Right lung (tissue), 2 donors: ENCODE measurements at regions not wholly inside any gene's neighbourhood (a gene's known extent, or its start where the extent isn't known, plus 50 kb on each side); places are given as distances from the start of the nearest gene placed in this dataset.
"Not testable (repeated sequence)": the region's sequence is repeated elsewhere in the genome, so short reads cannot be mapped to it uniquely, and the experiment has no call there.

Experiments
- DNase-seq, 2 donors: peaks; one replicate each; pipeline ENCODE4 v3.0.0-alpha.2; 2013

DNA sequence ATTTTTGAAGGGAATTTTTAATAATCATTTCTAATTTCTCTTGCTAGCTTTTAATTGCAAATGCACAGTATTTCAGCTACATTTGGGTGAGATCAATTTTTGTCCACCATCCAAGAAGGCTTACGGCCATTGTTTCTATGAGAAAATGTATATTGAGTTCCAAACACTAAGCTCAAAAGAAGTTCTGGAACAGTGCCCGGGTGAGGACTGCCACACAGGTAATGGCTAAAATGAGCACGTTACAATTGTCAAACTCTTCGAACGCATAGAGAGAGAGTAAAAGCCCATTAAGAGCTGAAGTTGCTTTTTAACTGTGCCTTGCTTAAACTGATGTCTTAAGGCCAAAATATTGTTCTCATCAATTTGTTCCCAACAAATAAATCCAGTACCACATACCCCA, 755.0 kb downstream of the DIAPH3 start:
- DNase-seq: no peak

DNA sequence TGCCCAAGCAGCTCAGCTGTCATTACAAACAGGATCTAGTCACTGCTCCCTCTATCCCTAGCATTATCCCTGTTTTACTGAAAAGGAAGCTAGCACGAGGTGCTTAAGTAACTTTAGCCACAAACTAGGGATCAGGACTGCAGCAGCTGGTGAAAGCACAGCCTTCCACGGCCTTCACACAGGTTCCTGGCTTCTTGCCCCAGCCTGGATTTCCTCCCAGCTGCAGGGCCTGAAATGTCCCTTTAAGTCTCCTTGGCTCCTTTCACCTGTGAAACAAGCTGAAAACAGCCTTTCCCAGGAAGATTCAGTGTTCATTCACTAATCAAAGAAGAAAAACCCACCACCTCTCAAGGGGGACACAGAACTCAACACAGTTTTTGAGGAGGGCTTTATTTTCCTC, 754.5 kb downstream of the DIAPH3 start:
- DNase-seq: peak in 1 of 2 donors; percentile 14

DNA sequence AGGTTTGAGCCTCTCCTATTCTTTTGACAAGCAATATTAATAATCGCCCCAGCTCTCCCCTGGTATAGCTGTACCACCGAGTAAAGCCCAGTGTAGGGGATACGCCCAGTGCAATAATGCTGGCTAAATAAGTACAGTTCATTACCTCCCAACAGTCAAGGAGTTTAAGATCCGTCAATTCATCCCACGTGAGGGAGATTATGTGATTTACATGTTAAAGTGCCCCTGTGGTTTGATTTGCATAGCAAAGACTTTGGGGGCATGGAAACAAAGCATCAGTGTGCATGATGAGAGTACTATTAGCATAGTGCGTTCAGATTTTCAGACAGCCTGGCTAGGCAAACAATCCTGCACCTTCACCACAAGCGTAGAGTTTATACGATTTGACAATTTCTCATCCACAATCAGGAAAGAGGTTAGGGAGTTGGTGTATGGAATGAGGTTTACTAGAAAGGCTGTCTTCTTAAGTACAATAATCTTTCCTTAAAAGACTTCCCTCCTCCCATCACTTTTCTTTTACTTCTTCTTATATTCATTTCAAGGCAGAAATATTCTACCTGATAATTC, 754.0 kb downstream of the DIAPH3 start:
- no peak for DNase-seq

DNA sequence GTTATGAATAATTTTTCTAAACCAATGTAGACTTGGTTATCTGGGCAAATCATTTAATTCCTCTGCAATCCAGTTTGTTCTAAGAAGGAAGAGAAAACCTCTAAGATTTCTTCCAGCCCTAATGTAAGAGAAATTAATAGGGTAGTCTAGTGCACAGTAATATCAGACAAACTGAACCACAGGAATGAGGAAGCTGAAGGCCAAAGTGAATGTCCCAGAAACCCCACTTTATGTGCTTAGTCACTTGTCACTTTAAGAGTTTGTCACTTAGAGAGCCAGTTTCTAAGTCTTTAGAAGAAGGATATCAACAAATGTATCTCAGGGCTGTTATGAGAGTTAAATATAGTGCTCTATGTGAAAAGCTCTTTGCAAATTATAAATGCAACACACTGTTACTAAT, 750.6 kb downstream of the DIAPH3 start:
- no peak for DNase-seq

DNA sequence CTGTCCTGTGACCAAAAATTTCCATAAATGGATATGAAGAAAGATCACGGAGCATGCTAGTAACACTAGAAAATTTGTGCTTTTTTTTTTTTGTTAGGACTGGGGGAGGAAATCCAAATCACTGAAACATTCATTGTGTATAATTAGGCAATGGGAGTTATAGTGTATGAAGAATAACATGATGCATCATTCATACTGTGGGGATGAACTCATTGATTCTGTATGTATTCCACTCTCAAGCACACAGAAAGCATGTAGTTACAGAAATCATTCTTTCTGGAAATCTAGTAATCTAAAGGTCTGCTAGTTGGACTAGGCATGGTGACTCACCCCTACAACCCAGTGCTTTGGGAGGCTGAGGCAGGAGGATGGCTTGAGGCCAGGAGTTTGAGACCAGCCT, 749.7 kb downstream of the DIAPH3 start:
- no peak for DNase-seq

DNA sequence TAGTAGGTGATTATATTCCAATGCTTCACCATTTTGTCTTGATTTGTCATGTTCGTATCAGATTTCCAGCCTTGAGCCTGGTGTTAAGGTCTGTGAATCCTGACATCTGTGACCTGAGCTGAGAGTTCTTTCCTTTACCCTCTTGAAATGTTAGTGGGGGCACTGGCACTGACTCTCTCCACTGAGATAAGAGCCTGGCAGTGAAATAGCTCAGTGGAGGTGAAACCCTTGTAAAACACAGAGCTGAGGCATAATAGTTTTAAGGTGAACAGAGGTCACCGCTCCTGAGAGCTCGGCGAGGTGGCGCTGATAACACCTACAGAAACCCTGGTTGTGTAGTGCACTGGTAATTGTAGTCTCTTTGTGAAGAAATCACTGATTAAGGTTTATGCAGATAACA, 748.2 kb downstream of the DIAPH3 start:
- DNase-seq: no peak

DNA sequence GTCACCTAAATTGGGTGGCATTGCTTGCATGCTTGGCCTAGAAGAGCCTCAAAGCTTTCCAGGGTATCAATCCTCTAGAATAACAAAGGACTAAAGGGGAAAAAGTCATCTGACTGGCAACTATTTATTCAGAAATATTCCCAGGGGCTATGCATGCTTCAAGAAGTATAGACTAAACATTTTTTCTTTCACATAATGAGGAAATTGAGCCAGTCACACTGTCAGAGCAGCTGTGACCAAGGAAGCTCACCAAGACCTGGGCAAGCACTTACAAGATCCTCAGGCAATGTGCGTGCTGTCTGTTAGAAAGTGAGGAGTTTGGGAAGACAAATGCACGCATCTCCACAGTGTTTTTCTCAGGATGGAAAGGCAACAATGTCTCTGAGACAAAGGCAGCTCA, 747.2 kb downstream of the DIAPH3 start:
- DNase-seq: no peak

DNA sequence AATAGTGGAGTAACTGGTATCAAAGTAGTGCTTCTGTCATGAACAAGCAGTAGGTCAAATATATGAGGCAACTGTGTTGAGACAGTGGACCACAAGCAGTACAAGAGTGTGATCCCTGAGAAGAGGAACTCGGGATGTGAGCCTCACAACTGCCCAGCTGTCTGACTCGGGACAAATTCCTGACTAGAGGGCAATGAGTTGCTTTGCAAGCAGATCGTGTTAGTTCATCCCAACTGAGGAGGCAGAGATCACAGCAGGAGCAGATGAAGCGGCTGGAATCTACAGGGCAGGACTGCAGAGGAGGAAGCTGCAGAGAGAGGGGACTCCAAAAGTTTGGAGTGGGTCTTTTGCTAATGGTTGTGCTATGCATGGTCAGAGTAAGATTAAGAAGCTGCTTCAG, 741.1 kb downstream of the DIAPH3 start:
- no peak for DNase-seq

DNA sequence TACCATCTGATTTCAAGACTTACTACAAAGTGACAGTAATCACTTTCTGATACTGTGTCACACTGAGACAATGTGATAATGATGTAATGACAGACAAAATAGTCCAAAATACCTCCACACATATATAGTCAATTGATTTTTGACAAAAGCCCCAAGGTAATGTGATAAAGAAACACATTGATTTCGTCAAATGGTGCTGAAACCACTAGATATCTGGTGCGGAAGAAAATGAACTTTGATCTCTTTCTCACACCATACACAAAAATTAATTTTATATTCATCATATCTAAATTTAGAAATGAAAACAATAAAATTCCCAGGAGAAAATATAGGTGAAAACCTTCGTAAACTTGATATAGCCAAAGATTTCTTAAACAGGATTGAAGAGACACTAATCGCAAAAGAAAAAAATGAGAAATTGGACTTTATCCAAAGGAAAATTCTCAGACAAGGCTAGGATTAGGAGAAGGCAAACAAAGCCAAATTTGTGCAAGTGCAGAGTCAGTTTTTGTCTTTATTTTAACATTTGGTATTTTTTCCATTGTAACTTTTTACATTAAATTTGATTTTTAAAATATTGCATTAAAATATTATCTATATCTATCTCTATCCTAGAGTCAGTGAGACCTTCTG, 739.9 kb downstream of the DIAPH3 start:
- no peak for DNase-seq

DNA sequence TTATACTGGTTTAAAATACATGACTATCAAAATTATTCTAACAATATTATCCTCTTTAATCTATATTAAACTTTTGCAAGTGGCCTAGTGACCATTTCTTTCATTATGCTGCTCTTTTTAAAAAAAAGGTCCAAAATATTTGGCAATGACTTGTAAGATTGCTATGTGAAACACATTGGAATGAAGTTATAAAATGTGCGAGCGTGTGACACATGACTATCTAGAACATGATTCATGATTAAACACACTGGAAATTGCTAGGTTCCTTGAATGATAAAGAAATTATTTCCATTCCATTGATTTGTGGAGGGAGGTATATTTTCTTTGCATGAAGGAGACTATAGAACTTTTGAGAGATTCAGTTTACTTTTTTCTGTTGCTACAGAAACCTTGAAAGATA, 739.1 kb downstream of the DIAPH3 start:
- DNase-seq: no peak

DNA sequence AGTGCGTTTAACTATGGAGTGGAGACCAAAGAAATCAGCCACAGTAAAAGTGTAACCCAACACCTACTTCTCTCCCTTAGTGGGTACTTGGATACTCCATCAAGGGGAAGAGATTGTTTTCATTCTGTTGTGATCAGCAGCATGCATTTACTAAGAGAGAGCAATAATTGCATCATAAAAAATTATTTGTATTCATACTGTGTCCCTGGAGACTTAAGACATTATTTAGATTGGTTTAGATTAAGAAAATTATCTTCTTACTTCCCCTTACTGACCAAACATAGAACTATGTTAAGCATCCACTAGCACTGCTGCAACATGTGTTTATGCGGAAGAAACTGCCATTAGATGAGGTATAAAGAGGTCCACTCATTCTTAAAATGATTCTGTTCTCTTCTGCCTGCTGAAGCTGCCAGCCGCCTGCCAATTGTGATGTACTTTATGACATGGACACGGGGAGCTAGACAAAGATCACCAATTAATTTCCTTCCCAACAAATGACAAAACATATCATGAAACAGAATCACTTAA, 738.5 kb downstream of the DIAPH3 start:
- DNase-seq: no peak

DNA sequence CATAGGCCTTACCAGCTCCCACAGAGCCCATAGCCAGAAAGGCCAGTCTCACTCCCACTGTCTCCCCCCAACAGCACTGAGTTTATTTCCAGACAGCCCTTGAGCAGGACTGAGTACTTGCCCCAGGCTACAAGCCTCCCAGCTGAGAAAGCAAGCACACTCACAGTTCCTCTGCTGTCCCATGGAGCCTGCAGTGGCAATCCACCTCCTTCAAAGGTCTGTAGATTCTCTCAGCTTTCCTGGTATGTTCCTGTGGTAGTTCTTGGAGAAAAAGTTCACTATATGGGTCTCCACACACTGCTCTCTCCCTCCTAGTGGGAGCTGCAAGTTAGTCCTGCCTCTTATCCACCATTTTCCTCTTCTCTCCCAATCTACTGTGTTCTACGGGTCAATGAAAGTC, 728.7 kb downstream of the DIAPH3 start:
- DNase-seq: no peak

DNA sequence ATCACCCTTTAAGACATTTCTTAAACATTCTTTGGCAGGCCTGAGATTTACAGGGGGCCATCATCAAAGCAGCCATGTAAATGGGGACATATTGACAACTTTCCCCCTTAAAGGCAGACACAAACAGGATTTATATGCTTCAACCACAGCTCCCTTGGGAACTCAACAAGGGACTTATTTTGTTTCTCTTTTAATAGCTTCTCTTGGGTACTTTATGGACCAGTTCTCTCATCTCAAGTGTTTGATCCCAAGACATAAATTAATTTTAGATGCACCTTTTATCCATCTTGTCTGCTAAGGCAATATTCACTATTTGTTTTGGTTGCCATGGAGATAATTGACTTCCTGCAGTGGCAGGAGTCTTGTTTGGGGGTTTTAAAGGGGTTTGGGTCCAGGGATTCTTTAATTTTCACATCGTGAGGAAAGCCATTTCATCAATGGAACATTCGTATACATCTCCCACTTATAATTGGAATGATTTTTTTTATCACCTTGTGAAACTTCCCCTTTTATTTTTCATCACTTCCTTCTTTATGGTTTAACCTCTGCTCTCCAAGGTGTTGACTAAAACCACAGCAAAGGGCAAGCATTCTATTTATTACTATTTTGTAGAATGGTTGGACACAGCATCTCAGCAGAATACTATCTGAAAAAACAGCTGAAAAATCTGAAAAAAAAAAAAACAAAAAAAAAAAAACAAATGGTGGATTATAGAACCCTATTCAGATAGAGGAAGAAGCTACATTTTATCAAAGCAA, 726.0 kb downstream of the DIAPH3 start:
- DNase-seq: no peak

DNA sequence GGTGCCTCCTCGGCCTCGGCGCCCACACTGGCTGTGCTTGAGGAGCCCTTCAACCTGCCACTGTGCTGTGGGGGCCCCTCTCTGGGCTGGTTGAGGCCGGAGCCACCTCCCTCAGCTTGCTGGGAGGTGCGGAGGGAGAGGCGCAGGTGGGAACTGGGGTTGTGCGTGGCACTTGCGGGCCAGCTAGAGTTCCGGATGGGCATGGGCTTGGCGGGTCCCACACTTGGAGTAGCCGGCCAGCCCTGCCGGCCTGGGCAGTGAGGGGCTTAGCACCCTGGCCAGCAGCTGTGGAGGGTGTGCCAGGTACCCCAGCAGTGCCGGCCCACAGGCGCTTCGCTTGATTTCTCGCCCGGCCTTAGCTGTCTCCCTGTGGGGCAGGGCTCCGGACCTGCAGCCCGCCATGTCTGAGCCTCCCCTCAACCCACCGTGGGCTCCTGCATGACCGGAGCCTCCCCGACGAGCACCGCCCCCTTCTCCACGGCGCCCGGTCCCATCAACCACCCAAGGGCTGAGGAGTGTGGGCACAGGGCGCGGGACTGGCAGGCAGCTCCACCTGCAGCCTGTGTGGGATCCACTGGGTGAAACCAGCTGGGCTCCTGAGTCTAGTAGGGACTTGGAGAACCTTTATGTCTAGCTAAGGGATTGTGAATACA, 723.8 kb downstream of the DIAPH3 start:
- DNase-seq: no peak

DNA sequence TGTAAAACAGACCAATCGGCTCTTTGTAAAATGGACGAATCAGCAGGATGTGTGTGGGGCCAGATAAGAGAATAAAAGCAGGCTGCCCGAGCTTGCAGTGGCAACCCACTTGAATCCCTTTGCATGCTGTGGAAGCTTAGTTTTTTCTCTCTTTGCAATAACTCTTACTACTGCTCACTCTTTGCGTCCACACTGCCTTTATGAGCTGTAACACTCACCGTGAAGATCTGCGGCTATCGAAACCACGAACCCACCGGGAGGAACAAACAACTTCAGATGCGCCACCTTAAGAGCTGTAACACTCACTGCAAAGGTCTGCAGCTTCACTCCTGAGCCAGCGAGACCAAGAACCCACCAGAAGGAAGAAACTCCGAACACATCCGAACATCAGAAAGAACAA, 722.7 kb downstream of the DIAPH3 start:
- DNase-seq: not testable (repeated sequence)

DNA sequence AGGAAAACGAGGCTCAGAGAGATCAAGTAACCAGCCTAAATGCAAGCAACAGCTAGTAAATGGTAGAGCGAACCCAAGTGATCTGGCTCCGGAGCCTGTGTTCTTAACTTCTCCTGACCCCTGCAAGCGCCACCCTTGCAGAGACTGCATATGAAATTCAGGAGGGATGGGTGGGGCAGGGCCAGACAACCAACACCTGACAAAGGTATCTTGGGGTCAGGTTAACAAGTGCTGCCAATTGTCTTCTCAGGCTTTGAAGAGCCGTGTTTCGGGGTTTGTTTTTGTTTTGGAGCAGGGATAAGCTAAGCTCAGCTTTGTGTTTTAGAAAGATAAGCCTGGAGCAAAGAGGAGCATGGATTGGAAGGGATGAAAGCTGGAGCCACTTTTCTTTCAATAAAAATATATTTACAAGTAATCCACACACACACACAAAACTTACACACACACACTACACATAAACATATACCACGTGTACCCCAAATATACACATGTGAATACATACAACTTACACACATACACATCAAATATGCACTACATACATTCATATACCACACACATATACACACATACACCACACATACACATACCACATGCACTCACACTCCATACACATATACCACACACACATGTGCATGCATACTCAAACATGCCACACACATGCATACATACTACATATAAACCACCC, 722.0 kb downstream of the DIAPH3 start:
- DNase-seq: no peak

DNA sequence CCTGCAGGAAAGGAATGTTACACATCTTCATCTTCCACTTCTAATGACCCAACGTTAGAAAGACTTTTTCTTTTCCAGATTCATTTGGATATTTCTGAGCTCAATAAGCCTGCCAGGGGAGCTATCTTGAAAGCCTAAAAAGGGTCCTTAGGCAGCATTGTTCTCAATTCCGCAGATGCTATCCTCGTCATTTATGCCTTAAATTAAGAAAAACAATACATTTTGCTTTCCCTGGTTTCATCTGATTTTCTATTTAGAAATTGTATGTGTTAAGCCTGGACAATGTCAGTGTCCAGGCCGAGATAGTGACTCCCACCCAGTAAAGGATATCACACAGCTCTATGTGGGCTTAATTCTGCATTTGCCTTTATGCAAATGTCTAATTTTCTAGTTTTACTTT, 721.3 kb downstream of the DIAPH3 start:
- DNase-seq: no peak

DNA sequence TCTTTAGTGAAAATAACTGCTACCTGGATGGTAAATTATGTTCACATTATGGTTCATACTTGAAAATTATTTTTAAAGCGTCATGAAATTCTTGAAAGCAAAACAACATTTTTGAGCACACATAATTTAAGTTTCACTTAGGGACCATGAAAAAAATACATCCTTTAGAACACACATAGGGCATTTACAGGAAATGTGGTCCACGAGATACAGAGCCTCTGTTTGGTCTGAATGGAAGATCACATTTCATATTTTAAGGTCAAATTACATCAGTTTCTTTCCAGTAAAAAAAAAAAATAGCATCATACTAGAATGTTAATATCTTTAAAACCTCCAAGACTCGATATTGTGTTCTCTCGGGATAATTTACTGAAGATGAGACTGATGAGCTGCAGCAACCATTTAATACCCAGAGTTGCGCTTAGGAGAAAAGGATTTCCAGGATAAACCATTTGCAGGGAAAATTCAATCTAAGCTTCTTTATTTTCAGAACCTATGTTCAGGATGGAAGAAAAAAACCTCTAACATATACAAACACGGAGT, 720.7 kb downstream of the DIAPH3 start:
- DNase-seq: no peak

DNA sequence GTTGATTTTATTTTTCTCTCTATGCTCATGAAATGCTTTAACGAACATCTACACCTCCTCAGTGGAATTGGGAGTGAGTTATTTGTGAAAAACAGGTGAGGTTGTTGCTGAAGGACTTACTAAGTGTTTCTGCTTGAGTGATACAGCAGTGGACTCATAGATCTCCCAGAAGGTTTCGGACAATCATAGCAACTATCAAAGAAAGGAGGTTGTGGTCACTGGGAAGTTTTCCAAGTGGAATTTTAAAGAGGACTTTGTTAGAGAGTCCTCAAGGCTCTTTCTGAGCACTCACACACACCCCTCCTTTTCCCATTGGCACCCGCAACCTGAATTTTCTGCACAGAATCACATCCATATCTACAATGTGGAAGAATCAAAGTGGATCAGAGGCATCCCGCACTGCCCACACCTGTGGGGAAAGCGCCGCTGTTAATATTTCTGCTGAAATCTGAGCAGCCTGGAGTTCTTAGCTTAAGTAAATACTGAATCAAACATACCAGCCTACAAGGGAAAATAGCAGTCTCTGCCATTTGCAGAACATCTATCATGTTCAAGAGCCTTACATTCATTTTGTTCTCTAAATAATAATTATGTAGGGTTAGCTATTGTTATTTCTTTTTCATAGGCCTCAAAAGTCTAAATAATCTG, 719.4 kb downstream of the DIAPH3 start:
- no peak for DNase-seq

DNA sequence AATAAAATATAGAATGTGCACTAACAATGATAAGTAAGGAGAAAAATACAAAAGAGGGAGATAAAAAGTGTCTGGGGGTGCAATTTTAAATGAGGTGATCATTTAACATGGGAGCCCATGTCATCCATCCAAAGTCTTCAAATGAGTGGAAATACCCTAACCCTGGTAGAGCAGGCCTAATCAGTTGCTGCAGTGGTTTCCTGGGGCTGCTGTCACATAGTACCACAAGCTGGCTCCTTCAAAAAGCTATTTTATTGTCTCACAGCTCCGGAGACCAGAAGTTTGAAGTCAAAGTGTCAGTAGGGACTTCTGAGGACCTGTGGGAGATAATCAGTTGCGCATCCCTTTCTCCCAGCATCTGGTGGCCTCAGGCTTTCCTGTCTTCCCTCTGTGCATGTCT, 717.9 kb downstream of the DIAPH3 start:
- DNase-seq: no peak

DNA sequence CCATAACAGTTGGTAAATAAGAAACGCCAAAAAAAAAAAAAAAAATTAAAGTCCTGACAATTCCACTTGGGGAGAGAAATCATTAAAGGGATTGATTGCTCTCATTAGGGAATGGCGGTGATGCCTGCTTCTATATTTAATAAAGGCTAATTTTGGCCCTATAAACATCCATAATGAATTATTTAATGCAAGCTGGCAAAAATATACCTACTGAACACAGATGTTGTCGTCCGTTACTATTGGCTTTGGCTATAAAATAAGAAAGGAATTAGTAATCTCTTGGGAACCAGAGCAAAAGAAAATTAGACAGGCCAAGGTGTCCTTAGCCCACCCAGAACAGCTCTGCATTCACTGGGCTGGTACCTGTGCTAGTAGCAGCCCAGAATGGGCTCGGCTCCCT, 717.3 kb downstream of the DIAPH3 start:
- DNase-seq: no peak
